ENCODE measurements at regions not wholly inside any gene's neighbourhood (a gene's known extent, or its start where the extent isn't known, plus 50 kb on each side); places are given as distances from the start of the nearest gene placed in this dataset.
"Not testable (repeated sequence)": the region's sequence is repeated elsewhere in the genome, so short reads cannot be mapped to it uniquely, and the experiment has no call there.

DNA sequence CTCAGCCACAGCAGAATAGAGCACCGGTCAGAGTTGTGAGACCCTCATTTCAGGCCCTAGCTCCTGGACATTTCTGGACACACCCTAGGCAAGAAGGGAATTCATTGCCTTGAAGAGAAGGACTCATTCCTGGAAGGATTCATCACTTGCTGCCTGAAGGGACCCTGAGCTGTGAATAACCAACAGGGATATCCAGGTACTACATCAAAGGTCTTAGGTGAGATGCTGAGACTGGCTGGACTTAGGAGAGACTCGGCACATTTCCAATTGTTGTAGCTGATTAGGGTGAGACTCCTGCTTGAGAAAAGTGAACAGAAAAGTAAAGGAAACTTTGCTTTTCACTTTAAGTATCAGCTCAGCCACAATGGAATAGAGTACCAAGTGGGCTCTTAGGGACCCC lies 208.1 kb upstream of the CDKN2B start:
- no peak for DNase-seq (ENCODE audit: low spot score)

DNA sequence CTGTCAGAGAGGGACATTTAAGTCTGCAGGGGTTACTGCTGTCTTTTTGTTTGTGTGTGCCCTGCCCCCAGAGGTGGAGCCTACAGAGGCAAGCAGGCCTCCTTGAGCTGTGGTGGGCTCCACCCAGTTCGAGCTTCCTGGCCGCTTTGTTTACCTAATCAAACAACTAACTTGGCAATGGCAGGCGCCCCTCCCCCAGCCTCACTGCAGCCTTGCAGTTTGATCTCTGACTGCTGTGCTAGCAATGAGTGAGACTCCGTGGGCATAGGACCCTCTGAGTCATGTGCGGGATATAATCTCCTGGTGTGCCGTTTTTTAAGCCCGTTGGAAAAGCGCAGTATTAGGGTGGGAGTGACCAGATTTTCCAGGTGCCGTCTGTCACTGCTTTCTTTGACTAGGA lies 216.8 kb upstream of the CDKN2B start:
- not testable (repeated sequence) for DNase-seq (ENCODE audit: low spot score)

GRCh38 chr9:22227986-22228385 lies 218.6 kb upstream of the DMRTA1 start:
- no peak for DNase-seq (ENCODE audit: low spot score)

- no peak for DNase-seq (ENCODE audit: low spot score)
Observed at GRCh38 chr9:22228542-22228941, 218.1 kb upstream of the DMRTA1 start.

GRCh38 chr9:22229069-22229468 lies 217.6 kb upstream of the DMRTA1 start:
- no peak for DNase-seq (ENCODE audit: low spot score)

GRCh38 chr9:22231309-22231708 lies 215.3 kb upstream of the DMRTA1 start:
- DNase-seq (ENCODE audit: low spot score): not testable (repeated sequence)

DNA sequence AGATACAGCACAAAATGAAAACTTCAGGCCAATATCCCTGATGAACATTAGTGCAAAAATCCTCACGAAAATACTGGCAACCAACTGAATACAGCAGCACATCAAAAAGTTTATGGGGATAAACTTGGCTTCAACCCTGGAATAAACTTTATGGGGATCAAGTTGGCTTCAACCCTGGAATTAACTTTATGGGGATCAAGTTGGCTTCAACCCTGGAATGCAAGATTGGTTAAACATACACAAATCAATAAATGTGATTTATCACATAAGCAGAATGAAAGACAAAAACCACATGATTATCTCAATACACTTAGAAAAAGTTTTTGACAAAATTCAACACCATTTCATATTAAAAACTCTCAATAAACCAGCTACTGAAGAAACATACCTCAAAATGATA lies 213.7 kb upstream of the DMRTA1 start:
- DNase-seq (ENCODE audit: low spot score): no peak

DNA sequence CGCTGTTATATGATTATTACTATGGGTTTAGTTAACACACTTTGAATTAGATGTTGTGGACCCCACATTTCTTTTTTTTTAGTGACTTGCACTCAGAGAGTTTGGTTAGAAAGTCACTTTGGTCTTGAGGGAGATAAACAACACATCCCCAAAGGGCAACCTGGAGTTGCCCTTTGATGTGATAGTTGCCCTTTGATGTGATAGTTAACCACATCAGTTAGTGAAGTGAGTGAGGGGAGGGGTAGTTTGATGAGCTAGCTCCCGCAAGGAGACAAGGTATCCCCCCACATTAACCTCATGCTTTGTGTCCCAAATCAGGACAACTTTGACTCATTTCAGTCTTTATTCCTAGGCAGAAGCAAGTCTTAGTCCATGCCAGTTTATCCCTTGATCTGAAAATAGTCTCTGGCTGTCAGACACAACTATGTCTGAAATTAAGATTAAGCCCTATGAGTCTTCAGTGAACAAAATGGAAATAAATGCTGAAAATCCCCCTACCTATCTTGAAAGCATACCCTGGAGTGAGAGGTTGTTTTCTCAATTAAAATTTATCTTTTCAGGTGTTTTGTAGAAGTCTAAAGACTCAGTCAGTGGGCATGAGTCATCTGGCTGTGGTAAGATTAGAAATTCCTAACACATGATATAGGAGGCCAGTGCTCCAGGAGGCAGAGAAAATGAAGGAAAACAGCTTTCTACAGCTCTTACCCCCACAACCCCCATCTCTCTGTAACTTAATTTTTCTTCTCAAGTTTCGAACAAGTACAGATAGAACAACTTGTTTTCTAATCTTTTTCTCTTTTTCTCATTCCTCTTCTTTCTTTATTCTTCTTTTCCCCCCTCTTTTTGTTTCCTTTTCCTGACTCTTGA lies 208.9 kb upstream of the DMRTA1 start:
- DNase-seq (ENCODE audit: low spot score): no peak

DNA sequence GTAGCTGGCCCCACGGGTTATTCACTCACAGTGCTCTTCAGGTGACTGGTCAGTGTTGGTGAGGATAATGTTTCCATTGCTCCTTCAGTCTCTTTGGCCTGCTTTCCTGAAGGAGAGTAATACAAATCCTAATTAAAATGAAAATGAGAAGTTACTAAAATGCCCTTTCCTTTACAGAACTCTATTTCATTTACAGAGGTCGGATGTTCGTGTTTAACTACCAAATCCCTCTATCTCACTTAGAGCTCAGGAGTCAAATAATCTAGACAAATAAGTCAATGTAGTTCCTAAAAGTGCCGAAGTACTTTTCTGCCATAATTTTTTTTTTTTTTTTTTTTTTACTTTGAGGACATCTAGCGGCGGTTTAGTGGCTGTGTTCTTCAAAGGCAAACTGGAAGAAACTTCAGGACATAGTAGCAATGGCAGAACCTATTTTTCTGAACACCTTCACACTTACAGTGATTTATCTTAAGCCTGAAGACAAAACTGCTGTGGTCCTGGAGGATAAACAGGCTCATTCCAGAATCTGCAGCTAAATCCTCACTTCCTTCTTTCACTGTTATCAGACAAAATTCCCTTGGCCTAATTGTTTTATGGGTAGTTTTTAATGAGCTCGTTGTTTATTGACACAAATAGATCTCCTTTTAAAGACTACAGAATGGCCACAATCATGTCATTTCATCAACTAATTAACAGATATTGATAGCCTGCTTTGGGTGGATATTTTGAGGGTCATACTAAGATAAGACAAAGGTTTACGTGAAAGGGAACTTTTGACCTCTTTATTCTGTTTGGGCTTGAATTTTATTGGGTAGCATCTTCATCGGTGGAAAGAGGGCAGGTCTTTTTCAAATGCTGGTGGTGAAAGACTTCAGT lies 207.6 kb upstream of the DMRTA1 start:
- DNase-seq (ENCODE audit: low spot score): no peak

- DNase-seq (ENCODE audit: low spot score): no peak
Observed at GRCh38 chr9:22240619-22241018, 206.0 kb upstream of the DMRTA1 start.

- DNase-seq (ENCODE audit: low spot score): no peak
Observed at GRCh38 chr9:22241024-22241423, 205.6 kb upstream of the DMRTA1 start.

DNA sequence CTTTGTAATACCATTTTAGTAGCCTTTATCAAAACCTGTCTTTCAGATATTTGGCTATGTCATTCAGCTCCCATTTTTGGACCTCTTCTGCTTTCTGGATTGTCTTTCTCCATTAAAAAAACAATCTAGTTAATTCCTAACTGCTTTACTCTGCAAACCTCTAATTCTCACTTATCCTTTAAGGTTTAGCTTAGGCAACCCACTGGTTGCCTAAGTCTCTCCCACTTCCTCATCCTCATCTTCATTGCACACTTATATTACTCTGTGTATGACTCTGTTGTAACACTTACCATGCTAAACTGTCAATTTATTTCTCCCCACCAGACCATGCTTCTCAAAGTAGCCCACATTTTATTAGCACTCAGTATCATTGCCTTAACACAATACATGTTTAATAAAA lies 205.0 kb upstream of the DMRTA1 start:
- DNase-seq (ENCODE audit: low spot score): no peak

GRCh38 chr9:22244139-22245011 lies 202.2 kb upstream of the DMRTA1 start:
- DNase-seq (ENCODE audit: low spot score): no peak

- DNase-seq (ENCODE audit: low spot score): no peak
Observed at GRCh38 chr9:22255337-22255736, 191.3 kb upstream of the DMRTA1 start.

DNA sequence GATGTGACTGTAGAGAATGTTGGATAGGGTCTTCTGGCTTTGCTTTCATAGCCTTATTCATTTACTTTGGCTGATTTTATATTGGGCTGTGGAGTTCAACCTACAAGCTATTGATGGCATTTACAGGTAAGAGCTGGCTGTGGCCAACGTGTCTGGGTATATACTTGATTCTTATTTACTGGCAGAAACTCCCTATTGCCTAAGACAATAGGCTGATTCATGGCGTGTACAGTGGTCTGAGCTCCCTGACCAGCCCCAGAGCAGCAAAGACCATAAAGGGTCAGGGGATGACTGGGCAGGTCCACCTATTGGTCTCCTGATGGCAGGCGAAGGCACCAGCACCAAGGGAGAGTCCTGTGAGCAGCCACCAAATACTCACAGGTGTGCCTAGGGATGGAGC lies 190.2 kb upstream of the DMRTA1 start:
- DNase-seq (ENCODE audit: low spot score): no peak

- no peak for DNase-seq (ENCODE audit: low spot score)
Observed at GRCh38 chr9:22257026-22257816, 189.4 kb upstream of the DMRTA1 start.

DNA sequence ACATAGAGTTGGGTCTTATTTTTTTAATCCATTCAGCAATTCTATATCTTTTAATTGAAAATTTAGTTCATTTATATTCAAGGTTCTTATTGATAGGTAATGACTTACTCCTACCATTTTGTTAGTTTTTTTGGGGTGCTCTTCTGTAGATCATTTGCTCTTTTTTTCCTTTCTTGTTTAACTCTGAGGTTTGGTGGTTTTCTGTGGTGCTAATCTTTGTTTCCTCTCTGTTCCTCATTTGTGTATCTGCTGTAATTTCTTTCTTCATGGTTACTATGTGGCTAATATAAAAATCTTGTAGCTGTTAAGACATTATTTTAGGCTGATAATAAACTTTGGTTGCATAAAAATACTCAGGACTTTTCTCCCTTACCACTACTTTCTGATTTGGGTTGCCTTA lies 181.6 kb upstream of the DMRTA1 start:
- no peak for DNase-seq (ENCODE audit: low spot score)

DNA sequence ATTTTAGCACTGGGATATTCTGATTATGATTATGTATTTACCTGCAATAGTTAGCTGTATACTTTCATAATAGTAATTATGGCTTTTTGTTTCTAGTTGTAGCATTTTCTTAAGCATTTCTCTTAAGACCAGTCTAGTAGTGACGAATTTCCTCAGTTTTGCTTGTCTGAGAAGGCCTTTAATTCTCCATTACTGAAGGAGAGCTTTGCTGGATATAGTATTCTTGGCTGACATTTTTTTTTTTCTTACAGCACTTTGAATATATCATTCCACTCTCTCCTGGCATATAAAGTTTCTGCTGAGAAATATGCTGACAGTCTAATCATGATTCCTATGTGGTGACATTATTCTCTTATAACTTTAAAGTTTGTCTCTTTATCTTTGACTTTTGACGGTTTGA lies 181.1 kb upstream of the DMRTA1 start:
- no peak for DNase-seq (ENCODE audit: low spot score)

DNA sequence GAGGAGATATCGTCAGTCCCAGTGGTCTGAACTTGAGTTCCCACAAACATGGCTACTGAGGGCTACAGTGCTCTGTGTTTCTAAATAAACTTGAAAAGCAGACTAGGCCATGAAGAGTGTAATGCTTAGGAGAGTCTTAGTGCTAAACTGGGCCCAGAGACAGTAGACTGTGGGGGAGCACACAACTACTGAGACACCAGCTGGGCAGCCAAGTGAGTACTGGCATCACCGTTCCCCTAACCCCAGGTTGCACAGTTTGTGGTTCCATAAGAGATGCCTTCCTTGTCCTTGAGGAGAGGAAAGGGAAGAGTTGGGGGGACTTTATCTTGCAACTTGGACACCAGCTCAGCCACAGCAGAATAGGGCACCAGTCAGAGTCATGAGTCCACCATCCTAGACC lies 172.1 kb upstream of the DMRTA1 start:
- DNase-seq (ENCODE audit: low spot score): no peak

DNA sequence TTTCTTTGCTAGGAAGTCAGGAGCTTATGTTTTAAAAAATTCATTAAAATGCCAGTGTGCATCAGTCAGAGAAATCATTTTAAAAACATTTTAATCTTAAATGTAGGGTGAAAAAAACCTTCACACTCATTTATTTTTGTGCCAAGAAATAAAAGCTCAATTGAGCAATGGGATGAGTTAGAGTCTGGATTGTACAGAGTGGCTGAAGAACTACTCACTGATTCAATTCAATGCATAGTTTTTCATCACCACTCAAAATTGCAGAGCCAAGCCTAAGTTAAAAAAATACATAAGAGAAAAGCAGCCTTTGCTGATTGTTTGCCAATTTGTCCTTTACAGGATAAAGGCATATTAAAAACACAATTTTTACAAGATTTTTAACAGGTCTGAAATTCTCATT lies 168.2 kb upstream of the DMRTA1 start:
- no peak for DNase-seq (ENCODE audit: low spot score)

- no peak for DNase-seq (ENCODE audit: low spot score)
Observed at GRCh38 chr9:22279636-22280035, 167.0 kb upstream of the DMRTA1 start.
